ENCODE measurements at regions not wholly inside any gene's neighbourhood (a gene's known extent, or its start where the extent isn't known, plus 50 kb on each side); places are given as distances from the start of the nearest gene placed in this dataset.

GRCh38 chrX:40202456-40202855 is 104.7 kb upstream of the BCOR start (continued):
- TF ChIP-seq ZBTB40 (IDR thresholded peaks at IDR 0.05) = no peak
- TF ChIP-seq ZBTB40 (CRISPR knock-in tag; IDR thresholded peaks at IDR 0.05) = no peak
- no peak for TF ChIP-seq ZFX (CRISPR knock-in tag; IDR thresholded peaks at IDR 0.05; ENCODE audit: low read depth)
- no peak for TF ChIP-seq ZNF607 (CRISPR knock-in tag; IDR thresholded peaks at IDR 0.05; ENCODE audit: borderline replicate concordance)
- TF ChIP-seq GATAD1 (CRISPR knock-in tag; IDR thresholded peaks at IDR 0.05) = no peak
- TF ChIP-seq ZNF598 (CRISPR knock-in tag; IDR thresholded peaks at IDR 0.05; ENCODE audit: borderline replicate concordance) = no peak
- TF ChIP-seq ZBED4 (CRISPR knock-in tag; IDR thresholded peaks at IDR 0.05; ENCODE audit: borderline replicate concordance) = no peak
- TF ChIP-seq ZNF562 (CRISPR knock-in tag; IDR thresholded peaks at IDR 0.05; ENCODE audit: borderline replicate concordance) = no peak
- no peak for TF ChIP-seq NCOR1 (IDR thresholded peaks at IDR 0.05; ENCODE audit: borderline replicate concordance, low read length)
- TF ChIP-seq MXD1 (CRISPR knock-in tag; IDR thresholded peaks at IDR 0.05) = no peak
- TF ChIP-seq ZNF563 (CRISPR knock-in tag; IDR thresholded peaks at IDR 0.05) = no peak
- no peak for TF ChIP-seq RNF2 (conservative IDR thresholded peaks at IDR 0.05; ENCODE audit: low read depth)
- no peak for TF ChIP-seq PTBP1 (IDR thresholded peaks at IDR 0.05; ENCODE audit: low read depth, low read length, poor library complexity, severe bottlenecking)
- TF ChIP-seq YEATS2 (CRISPR knock-in tag; IDR thresholded peaks at IDR 0.05; ENCODE audit: borderline replicate concordance) = no peak
- no peak for TF ChIP-seq TERF1 (CRISPR knock-in tag; IDR thresholded peaks at IDR 0.05)

Measured in HepG2 (cell line).